ENCODE measurements at regions not wholly inside any gene's neighbourhood (a gene's known extent, or its start where the extent isn't known, plus 50 kb on each side); places are given as distances from the start of the nearest gene placed in this dataset.

- TF ChIP-seq POLR2A (IDR thresholded peaks at IDR 0.05), result no peak
- no peak for TF ChIP-seq CTCF (IDR thresholded peaks at IDR 0.05)
- no peak for TF ChIP-seq POLR2AphosphoS5 (IDR thresholded peaks at IDR 0.05)
- TF ChIP-seq EP300 (IDR thresholded peaks at IDR 0.05), result no peak
Observed at GRCh38 chr21:14850394-14850793, 214.4 kb downstream of the NRIP1 start.
